Liver (tissue), 8 donors: ENCODE measurements at regions not wholly inside any gene's neighbourhood (a gene's known extent, or its start where the extent isn't known, plus 50 kb on each side); places are given as distances from the start of the nearest gene placed in this dataset.

Source experiments
- DNase-seq: peaks from one replicate; pipeline ENCODE4 v3.0.0-alpha.2; 2017; ENCODE audit warnings: low spot score
- H3K27ac ChIP-seq, 2 donors: one replicate each; pipeline ENCODE4 v1.7.0; 2013; ENCODE audit warnings: inconsistent platforms in 2 of 2, low read length in 2 of 2, control low read depth in 1 of 2, low read depth in 1 of 2, mild to moderate bottlenecking in 1 of 2
- H3K27me3 ChIP-seq, 4 donors: one replicate each; pipeline versions ENCODE4 v1.6.1 to v1.7.0; 2013; ENCODE audit warnings: low read length in 3 of 4, inconsistent platforms in 1 of 4, mild to moderate bottlenecking in 1 of 4, moderate library complexity in 1 of 4; ENCODE audit not compliant: control insufficient read depth in 4 of 4, insufficient read depth in 4 of 4
- H3K36me3 ChIP-seq, 4 donors: one replicate each; pipeline versions ENCODE4 v1.6.1 to v1.7.0; 2013; ENCODE audit warnings: low read length in 3 of 4, mild to moderate bottlenecking in 3 of 4, low read depth in 1 of 4, moderate library complexity in 1 of 4; ENCODE audit not compliant: control insufficient read depth in 4 of 4, insufficient read depth in 3 of 4
- H3K4me1 ChIP-seq, 4 donors: one replicate each; pipeline versions ENCODE4 v1.6.1 to v1.7.0; 2013; ENCODE audit warnings: low read length in 3 of 4, mild to moderate bottlenecking in 3 of 4, moderate library complexity in 1 of 4; ENCODE audit not compliant: control insufficient read depth in 4 of 4, insufficient read depth in 4 of 4
- H3K4me3 ChIP-seq, 3 donors: one replicate each; pipeline versions ENCODE4 v1.6.1 to v1.7.0; 2013; ENCODE audit warnings: low read length in 3 of 3, control low read depth in 1 of 3, low read depth in 1 of 3, mild to moderate bottlenecking in 1 of 3
- H3K9ac ChIP-seq, 2 donors: one replicate each; pipeline ENCODE4 v1.7.0; 2013; ENCODE audit warnings: low read length in 2 of 2, mild to moderate bottlenecking in 2 of 2, moderate library complexity in 2 of 2, control low read depth in 1 of 2, low read depth in 1 of 2
- H3K9me3 ChIP-seq, 4 donors: one replicate each; pipeline versions ENCODE4 v1.6.1 to v1.7.0; 2013; ENCODE audit warnings: low read length in 3 of 4; ENCODE audit not compliant: control insufficient read depth in 4 of 4
- ATF3 ChIP-seq: IDR thresholded peaks from 2 replicates; pipeline ENCODE4 v1.6.1; 2016; ENCODE audit warnings: antibody characterized with exemption
- CTCF ChIP-seq: fragments of 150-350 bp; IDR thresholded peaks from 2 replicates; pipeline ENCODE4 v1.5.1; 2017; ENCODE audit warnings: improper control_type of control experiment, low read depth, low read length; ENCODE audit not compliant: missing input control
- EGR1 ChIP-seq, 2 donors: IDR thresholded peaks; 2 replicates each; pipeline ENCODE4 v1.6.1; 2016 to 2018; ENCODE audit warnings: antibody characterized with exemption in 2 of 2, low read depth in 2 of 2
- FOXA1 ChIP-seq: IDR thresholded peaks from 2 replicates; pipeline ENCODE4 v1.6.1; 2016; ENCODE audit warnings: antibody characterized with exemption
- HNF4A ChIP-seq, 2 donors: conservative IDR thresholded peaks; 2 replicates each; pipeline ENCODE4 v1.6.1; 2016; ENCODE audit warnings: antibody characterized with exemption in 2 of 2, mild to moderate bottlenecking in 2 of 2
- HNF4G ChIP-seq: IDR thresholded peaks from 2 replicates; pipeline ENCODE4 v1.6.1; 2016; ENCODE audit warnings: antibody characterized with exemption
- MAX ChIP-seq: IDR thresholded peaks from 2 replicates; pipeline ENCODE4 v1.6.1; 2016; ENCODE audit warnings: antibody characterized with exemption
- RAD21 ChIP-seq, 2 donors: IDR thresholded peaks; 2 replicates each; pipeline ENCODE4 v1.6.1; 2016; ENCODE audit warnings: antibody characterized with exemption in 2 of 2, mild to moderate bottlenecking in 2 of 2
- RXRA ChIP-seq, 2 donors: IDR thresholded peaks; 2 replicates each; pipeline ENCODE4 v1.6.1; 2017 to 2018; ENCODE audit warnings: antibody characterized with exemption in 2 of 2, mild to moderate bottlenecking in 1 of 2
- SP1 ChIP-seq: IDR thresholded peaks from 2 replicates; pipeline ENCODE4 v1.6.1; 2018; ENCODE audit warnings: antibody characterized with exemption, mild to moderate bottlenecking
- TAF1 ChIP-seq: conservative IDR thresholded peaks from 2 replicates; pipeline ENCODE4 v1.6.1; 2016; ENCODE audit warnings: antibody characterized with exemption, mild to moderate bottlenecking
- YY1 ChIP-seq: IDR thresholded peaks from 2 replicates; pipeline ENCODE4 v1.6.1; 2016; ENCODE audit warnings: antibody characterized with exemption, mild to moderate bottlenecking
- ZBTB33 ChIP-seq: IDR thresholded peaks from 2 replicates; pipeline ENCODE4 v1.6.1; 2016; ENCODE audit warnings: antibody characterized with exemption
- WGBS: extraction: QIAGEN DNeasy Blood & Tissue Kit; methylation state at CpG from one replicate; pipeline ENCODE4 v1.1.7; 2013; 5-methylcytosine and 5-hydroxymethylcytosine counted together
- donor health status: healthy.
- donor health status: healthy.
- donor health status: healthy.
- donor health status: healthy.
- donor health status: healthy.

GRCh38 chr13:21948769-21949474, 278.0 kb downstream of the FGF9 start:
- WGBS, result 78% methylated on average over 15 of the region's 15 CpGs
- Histone ChIP-seq H3K36me3 (no peaks in the 10 kb centered on the region), H3K9me3 (peaks cover 3 to 15% (median 7%) of the 10 kb centered on the region in 4 donors), H3K27ac (no peak overlapping the region), H3K4me3 (no peak overlapping the region), H3K9ac (no peak overlapping the region), H3K27me3 (no peaks in the 10 kb centered on the region), H3K4me1 (no peaks in the 10 kb centered on the region)
- TF ChIP-seq MAX, result no peak
- TF ChIP-seq EGR1 (IDR thresholded peaks at IDR 0.05; ENCODE audit: low read depth in 2 of 2), result no peak
- DNase-seq, result no peak

- TF ChIP-seq SP1, result no peak
- TF ChIP-seq HNF4A (conservative IDR thresholded peaks at IDR 0.05), result no peak
- no peak for TF ChIP-seq CTCF
- TF ChIP-seq HNF4G, result no peak
- TF ChIP-seq ZBTB33, result no peak
- TF ChIP-seq YY1, result no peak
- no peak for TF ChIP-seq RXRA (IDR thresholded peaks at IDR 0.05)
- Histone ChIP-seq H3K9ac (no peak overlapping the region), H3K4me3 (no peak overlapping the region), H3K4me1 (no peaks in the 10 kb centered on the region), H3K36me3 (no peaks in the 10 kb centered on the region), H3K9me3 (peaks cover 1 to 6% (median 3%) of the 10 kb centered on the region in 4 donors), H3K27me3 (no peaks in the 10 kb centered on the region), H3K27ac (no peak overlapping the region)
- no peak for DNase-seq
- 64% methylated on average over 6 of the region's 6 CpGs for WGBS
These were observed 279.1 kb downstream of the FGF9 start for GRCh38 chr13:21949818-21950429.

GRCh38 chr13:21956666-21957065, 285.8 kb downstream of the FGF9 start:
- WGBS, result 79% methylated on average over 1 of the region's 1 CpG
- peaks cover 0 to under 1% (median 0%) of the 10 kb centered on the region in 4 donors for H3K9me3 ChIP-seq
- no peak for DNase-seq
- TF ChIP-seq RAD21 (IDR thresholded peaks at IDR 0.05), result no peak
- no peak for TF ChIP-seq ZBTB33
- no peak for TF ChIP-seq FOXA1
- no peak for TF ChIP-seq ATF3
- no peak for TF ChIP-seq TAF1
- no peak for TF ChIP-seq HNF4A (conservative IDR thresholded peaks at IDR 0.05)
- TF ChIP-seq YY1, result no peak
- TF ChIP-seq CTCF, result no peak
- TF ChIP-seq SP1, result no peak

More at GRCh38 chr13:21956666-21957065, 285.8 kb downstream of the FGF9 start:
- H3K4me3 ChIP-seq, result no peak overlapping the region
- no peak overlapping the region for H3K9ac ChIP-seq
- no peak overlapping the region for H3K27ac ChIP-seq
- no peaks in the 10 kb centered on the region for H3K27me3 ChIP-seq
- H3K36me3 ChIP-seq, result no peaks in the 10 kb centered on the region
- H3K4me1 ChIP-seq, result no peaks in the 10 kb centered on the region
